Right lobe of liver (tissue), 6 donors: ENCODE measurements at regions not wholly inside any gene's neighbourhood (a gene's known extent, or its start where the extent isn't known, plus 50 kb on each side); places are given as distances from the start of the nearest gene placed in this dataset.

Experiments used
- ATAC-seq, 4 donors: fragments of 200-7000 bp; cut with Tn5 transposase; one replicate each; pipeline ENCODE4 v1.9.1; 2020; ENCODE audit warnings: mild to moderate bottlenecking in 4 of 4, moderate library complexity in 4 of 4
- DNase-seq, 3 donors: peaks; one replicate each; pipeline ENCODE4 v3.0.0-alpha.2; 2020
- H3K27ac ChIP-seq, 3 donors: fragments of 200-600 bp; one replicate each; pipeline ENCODE4 v1.8.0; 2022
- H3K27me3 ChIP-seq, 2 donors: fragments of 200-600 bp; one replicate each; pipeline ENCODE4 v1.8.0; 2022
- H3K36me3 ChIP-seq, 4 donors: fragments of 200-600 bp; sonication (generic) in 1 of 4; one replicate each; pipeline versions ENCODE4 v1.5.1 to v1.8.0; 2017 to 2022; ENCODE audit warnings: control low read depth in 1 of 4
- H3K4me1 ChIP-seq, 4 donors: fragments of 200-600 bp; sonication (generic) in 1 of 4; one replicate each; pipeline versions ENCODE4 v1.5.1 to v1.8.0; 2017 to 2022; ENCODE audit warnings: control low read depth in 1 of 4
- H3K4me3 ChIP-seq, 3 donors: fragments of 200-600 bp; one replicate each; pipeline ENCODE4 v1.8.0; 2022
- H3K9me3 ChIP-seq, 4 donors: fragments of 200-600 bp; sonication (generic) in 1 of 4; one replicate each; pipeline versions ENCODE4 v1.5.1 to v1.8.0; 2017 to 2022; ENCODE audit warnings: control low read depth in 1 of 4
- POLR2A ChIP-seq: fragments of 450-650 bp; IDR thresholded peaks from one replicate; pipeline ENCODE4 v1.6.1; 2017; ENCODE audit warnings: antibody characterized with exemption, mild to moderate bottlenecking
- WGBS: methylation state at CpG from one replicate; pipeline ENCODE4 v1.1.6; 2018; ENCODE audit warnings: low coverage, low lambda C conversion rate; ENCODE audit not compliant: insufficient coverage; ENCODE audit errors: missing lambda C conversion rate; 5-methylcytosine and 5-hydroxymethylcytosine counted together
- intact Hi-C, 2 donors: fragments of 100-400 bp; cut with DNase I; formaldehyde crosslinking; loops; one replicate each; pipeline versions ENCODE4 v1.11.2 to v1.14.1; 2022
- TF ChIP-seq, protein P1 (sequence below), 4 donors: fragments of 200-600 bp in 3 of 4; fragments of 450-650 bp in 1 of 4; IDR thresholded peaks; one replicate each; pipeline versions ENCODE4 v1.5.1 to v1.8.0; 2016 to 2022; ENCODE audit warnings: antibody characterized with exemption in 4 of 4, mild to moderate bottlenecking in 2 of 4
- donor health status: DM: no; HTN: yes; CAD: no.
- donor health status: DM: no; HTN: no; CAD: no.
- donor health status: DM: no; HTN: no; CAD: no.
- donor health status: DM: no; HTN: yes; CAD: no.
- donor health status: DM: no; HTN: yes; CAD: no.

DNA sequence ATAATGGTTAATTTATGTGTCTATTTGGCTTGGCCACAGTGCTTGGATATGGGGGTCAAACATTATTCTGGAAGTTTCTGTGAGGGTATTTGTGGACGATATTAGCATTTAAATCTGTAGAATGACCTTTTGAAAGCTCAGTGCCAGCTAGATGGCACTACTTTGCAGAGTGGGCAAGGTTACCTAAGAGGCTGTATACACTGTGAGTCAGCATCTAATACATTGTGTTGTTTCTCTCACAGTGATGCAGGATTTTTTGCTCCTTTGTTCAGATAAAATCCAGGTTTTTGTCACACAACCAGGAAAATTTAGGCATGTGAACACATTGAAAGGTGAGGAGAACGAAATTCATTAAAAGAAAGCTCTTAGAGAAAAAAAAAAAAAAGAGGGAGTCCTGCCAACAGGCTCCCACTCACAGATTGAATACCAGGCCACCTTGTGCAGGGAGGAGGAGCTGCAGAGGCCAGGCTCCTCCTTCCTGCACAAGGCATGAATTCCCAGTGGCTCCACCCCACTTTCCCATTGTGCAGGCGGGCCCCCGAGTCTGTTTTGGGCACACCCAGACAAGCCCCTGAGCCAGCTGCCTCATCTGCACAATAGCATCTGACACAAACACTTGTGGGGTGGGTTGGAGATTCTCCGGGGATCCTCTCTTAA, 551.0 kb upstream of the ATXN8OS start:
- ATAC-seq (peak in 1 of 4 donors; percentile 40), DNase-seq (no peak)
- Histone ChIP-seq H3K27ac (no peak overlapping the region), H3K4me3 (no peak overlapping the region), H3K4me1 (no peaks in the 10 kb centered on the region), H3K36me3 (no peaks in the 10 kb centered on the region), H3K9me3 (no peaks in the 10 kb centered on the region), H3K27me3 (no peaks in the 10 kb centered on the region)
- TF ChIP-seq POLR2A, result no peak
- TF ChIP-seq, protein P1, sequence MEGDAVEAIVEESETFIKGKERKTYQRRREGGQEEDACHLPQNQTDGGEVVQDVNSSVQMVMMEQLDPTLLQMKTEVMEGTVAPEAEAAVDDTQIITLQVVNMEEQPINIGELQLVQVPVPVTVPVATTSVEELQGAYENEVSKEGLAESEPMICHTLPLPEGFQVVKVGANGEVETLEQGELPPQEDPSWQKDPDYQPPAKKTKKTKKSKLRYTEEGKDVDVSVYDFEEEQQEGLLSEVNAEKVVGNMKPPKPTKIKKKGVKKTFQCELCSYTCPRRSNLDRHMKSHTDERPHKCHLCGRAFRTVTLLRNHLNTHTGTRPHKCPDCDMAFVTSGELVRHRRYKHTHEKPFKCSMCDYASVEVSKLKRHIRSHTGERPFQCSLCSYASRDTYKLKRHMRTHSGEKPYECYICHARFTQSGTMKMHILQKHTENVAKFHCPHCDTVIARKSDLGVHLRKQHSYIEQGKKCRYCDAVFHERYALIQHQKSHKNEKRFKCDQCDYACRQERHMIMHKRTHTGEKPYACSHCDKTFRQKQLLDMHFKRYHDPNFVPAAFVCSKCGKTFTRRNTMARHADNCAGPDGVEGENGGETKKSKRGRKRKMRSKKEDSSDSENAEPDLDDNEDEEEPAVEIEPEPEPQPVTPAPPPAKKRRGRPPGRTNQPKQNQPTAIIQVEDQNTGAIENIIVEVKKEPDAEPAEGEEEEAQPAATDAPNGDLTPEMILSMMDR (IDR thresholded peaks at IDR 0.05), result no peak
- intact Hi-C loops, result no loop called here
- whole genome bisulfite sequencing, result 45% methylated on average over 3 of the region's 5 CpGs

DNA sequence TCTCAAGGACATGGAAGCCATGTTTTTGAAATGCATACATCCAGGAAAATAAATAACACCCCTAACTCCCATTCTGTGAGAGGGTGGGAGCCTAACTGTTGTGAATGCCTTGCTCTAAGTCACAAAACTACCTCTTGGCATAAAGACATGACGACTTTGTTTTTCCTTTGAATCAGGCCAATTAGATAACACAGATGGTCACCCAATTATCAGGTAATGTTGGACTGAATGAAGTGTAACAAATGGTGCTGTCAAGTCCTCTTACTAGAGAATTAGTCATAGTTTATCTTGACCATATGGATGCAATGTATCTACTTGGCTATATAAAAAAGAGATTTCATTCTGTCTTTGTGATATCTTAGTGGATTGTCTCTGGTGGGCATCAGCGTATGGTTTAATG, 553.6 kb upstream of the ATXN8OS start:
- H3K9me3 ChIP-seq, result no peaks in the 10 kb centered on the region
- TF ChIP-seq, protein P1 (IDR thresholded peaks at IDR 0.05), result no peak
- TF ChIP-seq POLR2A, result no peak
- ATAC-seq, result no peak
- no peaks in the 10 kb centered on the region for H3K4me1 ChIP-seq
- DNase-seq, result no peak
- H3K36me3 ChIP-seq, result no peaks in the 10 kb centered on the region
- intact Hi-C loops, result no loop called here
- H3K27ac ChIP-seq, result no peak overlapping the region
- no peaks in the 10 kb centered on the region for H3K27me3 ChIP-seq
- H3K4me3 ChIP-seq, result no peak overlapping the region
- WGBS, result 69% methylated on average over 2 of the region's 2 CpGs

DNA sequence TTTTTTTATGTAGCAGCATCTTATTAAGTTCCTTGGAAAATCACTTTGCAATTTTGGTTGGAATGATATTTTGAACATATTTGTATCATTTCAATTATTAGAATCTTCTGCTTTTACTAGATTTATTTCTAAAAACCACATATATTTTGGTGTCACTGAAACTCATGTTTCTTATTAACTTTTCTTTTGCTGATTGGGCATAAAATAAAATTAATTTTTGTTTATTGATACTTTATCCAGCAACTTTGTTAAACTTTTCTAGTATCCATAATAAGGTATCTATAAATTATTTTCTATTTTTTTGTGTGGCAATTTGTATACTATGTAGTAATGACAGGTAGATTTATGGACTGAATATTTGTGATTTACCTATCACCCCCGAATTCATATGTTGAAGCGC, 556.4 kb upstream of the ATXN8OS start:
- Histone ChIP-seq H3K9me3 (no peaks in the 10 kb centered on the region), H3K4me1 (no peaks in the 10 kb centered on the region), H3K36me3 (no peaks in the 10 kb centered on the region), H3K27ac (no peak overlapping the region), H3K4me3 (no peak overlapping the region), H3K27me3 (no peaks in the 10 kb centered on the region)
- 92% methylated on average over 2 of the region's 2 CpGs for WGBS
- ATAC-seq (no peak), DNase-seq (no peak)
- intact Hi-C loops, result no loop called here
- TF ChIP-seq, protein P1 (IDR thresholded peaks at IDR 0.05), result no peak
- TF ChIP-seq POLR2A, result no peak

DNA sequence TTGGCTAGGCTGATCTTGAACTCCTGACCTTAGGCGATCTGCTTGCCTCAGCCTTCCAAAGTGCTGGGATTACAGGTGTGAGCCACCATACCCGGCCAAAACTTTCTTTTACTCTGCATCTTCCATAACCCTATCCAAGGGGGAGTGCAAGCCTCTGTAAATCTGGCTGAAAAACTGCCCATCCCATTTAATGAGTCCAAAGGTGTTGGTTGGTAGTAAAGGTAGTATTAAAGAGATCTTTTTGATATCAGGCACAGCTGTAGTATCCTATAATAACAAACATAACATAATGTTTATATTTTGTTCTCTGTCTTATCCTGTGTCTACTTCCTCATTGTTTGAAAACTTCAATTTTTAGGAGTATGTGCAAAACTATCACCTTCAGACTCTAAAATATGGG, 559.8 kb upstream of the ATXN8OS start:
- Histone ChIP-seq H3K36me3 (no peaks in the 10 kb centered on the region), H3K27ac (no peak overlapping the region), H3K27me3 (no peaks in the 10 kb centered on the region), H3K4me1 (no peaks in the 10 kb centered on the region), H3K9me3 (no peaks in the 10 kb centered on the region), H3K4me3 (no peak overlapping the region)
- intact Hi-C loops, result no loop called here
- WGBS, result 71% methylated on average over 1 of the region's 2 CpGs
- DNase-seq (no peak), ATAC-seq (no peak)
- TF ChIP-seq, protein P1 (IDR thresholded peaks at IDR 0.05), result no peak

DNA sequence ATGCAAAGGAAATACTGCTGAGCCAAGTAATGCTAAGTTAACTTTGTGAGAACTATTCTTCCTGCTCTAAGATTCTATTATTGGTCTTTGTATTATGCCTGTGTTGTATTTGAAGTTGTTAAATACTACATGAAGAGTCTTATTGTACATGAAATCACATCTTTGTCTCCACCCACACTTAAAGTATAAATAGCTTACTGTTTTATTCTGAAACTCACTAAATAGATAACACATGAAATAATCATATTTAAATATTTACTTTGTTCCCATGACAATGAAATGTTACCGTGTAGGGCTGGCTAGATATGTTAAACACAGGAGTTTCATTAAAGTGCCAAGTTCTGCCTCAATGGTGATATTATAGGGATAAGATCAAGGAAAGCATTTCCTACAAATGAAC, 562.1 kb upstream of the ATXN8OS start:
- no peak for TF ChIP-seq POLR2A
- TF ChIP-seq, protein P1 (IDR thresholded peaks at IDR 0.05), result no peak
- no peak overlapping the region for H3K4me3 ChIP-seq
- 28% methylated on average over 1 of the region's 1 CpG for WGBS
- H3K27ac ChIP-seq, result no peak overlapping the region
- no peaks in the 10 kb centered on the region for H3K27me3 ChIP-seq
- no peaks in the 10 kb centered on the region for H3K4me1 ChIP-seq
- H3K9me3 ChIP-seq, result no peaks in the 10 kb centered on the region
- no peaks in the 10 kb centered on the region for H3K36me3 ChIP-seq
- no peak for ATAC-seq
- no peak for DNase-seq
- intact Hi-C loops, result no loop called here
